A549 (cell line): ENCODE measurements at regions not wholly inside any gene's neighbourhood (a gene's known extent, or its start where the extent isn't known, plus 50 kb on each side); places are given as distances from the start of the nearest gene placed in this dataset.

Experiments
- ATAC-seq, 2 experiments: fragments of 200-7000 bp in 1 of 2; fragments of >200 bp in 1 of 2; cut with Nextera tagmentation in 1 of 2; cut with Tn5 transposase in 1 of 2; 3 replicates each; pipeline versions ENCODE4 v1.8.0 to v1.9.1; 2018 to 2020; ENCODE audit warnings: mild to moderate bottlenecking in 1 of 2, moderate library complexity in 1 of 2
- CTCF ChIA-PET: fragments of 300-600 bp; sonication (Branson Sonifier 250); formaldehyde crosslinking; extraction: SDS; loops from one replicate; lab custom pipeline; 2021; ENCODE audit warnings: antibody characterized with exemption, inconsistent platforms; lab: Yijun Ruan, JAX
- POLR2A ChIA-PET: fragments of 350-600 bp; formaldehyde crosslinking; extraction: SDS; loops from one replicate; lab custom pipeline; 2021; ENCODE audit warnings: antibody characterized with exemption, inconsistent platforms; lab: Yijun Ruan, JAX
- DNase-seq, 2 experiments: peaks; one replicate each; pipeline versions ENCODE4 v3.0.0 to v3.0.0-alpha.2; 2011 to 2016; ENCODE audit warnings: low read depth in 1 of 2, low spot score in 1 of 2
- FAIRE-seq: peaks from 2 replicates; lab custom pipeline; 2011; peaks lifted over from hg19 to GRCh38; lab: Jason Lieb, UNC
- H3K27ac ChIP-seq, 2 experiments: fragments of >200 bp; sonication (Bioruptor Twin); formaldehyde crosslinking; 3 replicates each; pipeline ENCODE4 v1.5.1; 2016 to 2017
- H3K4me1 ChIP-seq: fragments of >200 bp; sonication (Bioruptor Twin); formaldehyde crosslinking; 3 replicates; pipeline ENCODE4 v1.6.1; 2016
- H3K4me2 ChIP-seq: fragments of >200 bp; sonication (Bioruptor Twin); formaldehyde crosslinking; 3 replicates; pipeline ENCODE4 v1.6.1; 2016
- H3K4me3 ChIP-seq: fragments of >200 bp; sonication (Bioruptor Twin); formaldehyde crosslinking; 3 replicates; pipeline ENCODE4 v1.5.1; 2016
- H3K9me3 ChIP-seq: fragments of >200 bp; sonication (Bioruptor Twin); formaldehyde crosslinking; 3 replicates; pipeline ENCODE4 v1.6.1; 2016
- BCL3 ChIP-seq: fragments of >200 bp; sonication (Bioruptor Twin); formaldehyde crosslinking; IDR thresholded peaks from 3 replicates; pipeline ENCODE4 v1.6.1; 2016
- BHLHE40 ChIP-seq: IDR thresholded peaks from 2 replicates; pipeline ENCODE4 v1.6.1; 2012; ENCODE audit warnings: low read depth, low read length, inconsistent platforms
- E2F6 ChIP-seq: IDR thresholded peaks from 2 replicates; pipeline ENCODE4 v1.6.1; 2012; ENCODE audit warnings: low read depth, borderline replicate concordance
- ELK1 ChIP-seq: fragments of 150-350 bp; IDR thresholded peaks from 2 replicates; pipeline ENCODE4 v1.6.1; 2014; ENCODE audit warnings: low read depth, mild to moderate bottlenecking, low read length
- HDAC2 ChIP-seq: fragments of 200-600 bp; sonication (generic); IDR thresholded peaks from 2 replicates; pipeline ENCODE4 v1.6.1; 2016
- HOXB5 ChIP-seq: fragments of 250-450 bp; sonication (Bioruptor Pico); IDR thresholded peaks from 2 replicates; pipeline ENCODE4 v1.5.0; 2020; ENCODE audit warnings: mild to moderate bottlenecking, moderate library complexity
- JUN ChIP-seq, 2 experiments: fragments of >200 bp; sonication (Bioruptor Twin); formaldehyde crosslinking; IDR thresholded peaks; 2 replicates in 1 of 2; 3 replicates in 1 of 2; pipeline ENCODE4 v1.6.1; 2016 to 2017
- MAFK ChIP-seq: fragments of 450-650 bp; IDR thresholded peaks from 2 replicates; pipeline ENCODE4 v1.6.1; 2014; ENCODE audit not compliant: partially characterized antibody
- MAX ChIP-seq: IDR thresholded peaks from 2 replicates; pipeline ENCODE4 v1.6.1; 2012
- MAZ ChIP-seq: fragments of 150-350 bp; IDR thresholded peaks from 2 replicates; pipeline ENCODE4 v1.6.1; 2014; ENCODE audit warnings: antibody characterized with exemption, low read depth, low read length, borderline replicate concordance
- NFE2L2 ChIP-seq: fragments of 150-350 bp; conservative IDR thresholded peaks from 2 replicates; pipeline ENCODE4 v1.6.1; 2014; ENCODE audit warnings: low read length
- NR3C1 ChIP-seq: fragments of >200 bp; sonication (Bioruptor Twin); formaldehyde crosslinking; IDR thresholded peaks from 3 replicates; pipeline ENCODE4 v1.6.1; 2017
- PHF8 ChIP-seq: fragments of 200-600 bp; sonication (generic); IDR thresholded peaks from 2 replicates; pipeline ENCODE4 v1.6.1; 2016; ENCODE audit warnings: low read depth, mild to moderate bottlenecking, antibody characterized with exemption, moderate library complexity, borderline replicate concordance
- POLR2A ChIP-seq: IDR thresholded peaks from 2 replicates; pipeline ENCODE4 v1.6.1; 2012; ENCODE audit warnings: mild to moderate bottlenecking, low read length
- RCOR1 ChIP-seq: fragments of 150-350 bp; IDR thresholded peaks from 2 replicates; pipeline ENCODE4 v1.6.1; 2014; ENCODE audit warnings: antibody characterized with exemption, low read length, low read depth
- REST ChIP-seq: fragments of 200-600 bp; sonication (generic); IDR thresholded peaks from 2 replicates; pipeline ENCODE4 v1.6.1; 2016; ENCODE audit warnings: antibody characterized with exemption, mild to moderate bottlenecking, moderate library complexity
- SMC3 ChIP-seq: fragments of >200 bp; sonication (Bioruptor Twin); formaldehyde crosslinking; IDR thresholded peaks from 3 replicates; pipeline ENCODE4 v1.6.1; 2018; ENCODE audit warnings: inconsistent platforms
- USF2 ChIP-seq: fragments of 450-650 bp; IDR thresholded peaks from 2 replicates; pipeline ENCODE4 v1.6.1; 2014; ENCODE audit warnings: antibody characterized with exemption
- ZC3H11A ChIP-seq: fragments of 450-650 bp; IDR thresholded peaks from 2 replicates; pipeline ENCODE4 v1.6.1; 2014; ENCODE audit warnings: antibody characterized with exemption, mild to moderate bottlenecking
- ZNF302 ChIP-seq: fragments of 250-450 bp; sonication (Bioruptor Pico); IDR thresholded peaks from 2 replicates; pipeline ENCODE4 v1.9.0; 2021; ENCODE audit warnings: inconsistent platforms, mild to moderate bottlenecking, moderate library complexity
- ZSCAN20 ChIP-seq: fragments of 250-450 bp; sonication (Bioruptor Pico); IDR thresholded peaks from 2 replicates; pipeline ENCODE4 v1.8.0; 2022; ENCODE audit warnings: mild to moderate bottlenecking, moderate library complexity
- WGBS: methylation state at CpG from one replicate; pipeline ENCODE4 v1.1.6; 2017; ENCODE audit errors: missing lambda C conversion rate; 5-methylcytosine and 5-hydroxymethylcytosine counted together

GRCh38 chr1:244151537-244151936 is 100.5 kb downstream of the ZBTB18 start:
- 87% methylated on average over 4 of the region's 4 CpGs for WGBS

GRCh38 chr1:244154508-244154871 is 103.4 kb downstream of the ZBTB18 start:
- H3K27ac ChIP-seq, result no peak overlapping the region
- no peak for ATAC-seq
- no peak for DNase-seq
- WGBS, result 38% methylated on average over 5 of the region's 5 CpGs
- H3K4me2 ChIP-seq, result no peak overlapping the region
- CTCF ChIA-PET, result interaction anchor here (0.5 kb wide), 1 partner anchor 941 kb away, joined by 3 read pairs; no protein-coding TSS in a partner anchor
- no peaks in the 10 kb centered on the region for H3K9me3 ChIP-seq
- TF ChIP-seq JUN (IDR thresholded peaks at IDR 0.05) (no peak), PHF8 (no peak), ZC3H11A (no peak), SMC3 (no peak), HDAC2 (no peak), MAX (no peak), BHLHE40 (no peak), ELK1 (no peak)
- TF ChIP-seq, all 56 proteins: peak for 0
- no peak for FAIRE-seq
- POLR2A ChIA-PET, result no interaction called here
- no peak overlapping the region for H3K4me3 ChIP-seq
- no peaks in the 10 kb centered on the region for H3K4me1 ChIP-seq

More at GRCh38 chr1:244151537-244151936, 100.5 kb downstream of the ZBTB18 start:
- no peaks in the 10 kb centered on the region for H3K4me1 ChIP-seq
- no peaks in the 10 kb centered on the region for H3K9me3 ChIP-seq
- H3K4me3 ChIP-seq, result no peak overlapping the region
- DNase-seq, result no peak
- TF ChIP-seq NR3C1 (no peak), POLR2A (no peak), MAFK (no peak), REST (no peak), HDAC2 (no peak), BHLHE40 (no peak), NFE2L2 (no peak), BCL3 (no peak), E2F6 (no peak), ZNF302 (CRISPR knock-in tag) (no peak), MAZ (no peak), ZSCAN20 (CRISPR knock-in tag) (no peak), HOXB5 (CRISPR knock-in tag) (no peak), USF2 (no peak), RCOR1 (no peak)
- no peak for FAIRE-seq
- no peak overlapping the region for H3K27ac ChIP-seq
- POLR2A ChIA-PET, result no interaction called here
- no peak for ATAC-seq
- no peak overlapping the region for H3K4me2 ChIP-seq
- CTCF ChIA-PET, result no interaction called here
